Tibial artery (tissue), 4 donors: ENCODE measurements at regions not wholly inside any gene's neighbourhood (a gene's known extent, or its start where the extent isn't known, plus 50 kb on each side); places are given as distances from the start of the nearest gene placed in this dataset.
A peak's percentile ranks its signal among the peaks of the same experiment; 100 is the strongest.

ENCODE experiments used
- DNase-seq, 2 donors: peaks; one replicate each; pipeline ENCODE4 v3.0.0-alpha.2; 2019
- H3K27ac ChIP-seq, 2 donors: fragments of 200-600 bp; sonication (generic) in 1 of 2; 1 replicate in 1 of 2; 2 replicates in 1 of 2; pipeline ENCODE4 v1.5.1; 2018 to 2019; ENCODE audit warnings: mild to moderate bottlenecking in 1 of 2
- H3K27me3 ChIP-seq, 2 donors: fragments of 200-600 bp; sonication (generic) in 1 of 2; one replicate each; pipeline versions ENCODE4 v1.5.1 to v1.6.0; 2016 to 2019
- H3K36me3 ChIP-seq, 3 donors: fragments of 200-600 bp; sonication (generic) in 2 of 3; one replicate each; pipeline ENCODE4 v1.5.1; 2016 to 2019; ENCODE audit warnings: mild to moderate bottlenecking in 2 of 3
- H3K4me1 ChIP-seq, 4 donors: fragments of 200-600 bp; sonication (generic) in 2 of 4; 1 replicate in 3 of 4; 2 replicates in 1 of 4; pipeline ENCODE4 v1.5.1; 2016 to 2019
- H3K4me3 ChIP-seq, 2 donors: fragments of 200-600 bp; sonication (generic) in 1 of 2; 1 replicate in 1 of 2; 2 replicates in 1 of 2; pipeline ENCODE4 v1.5.1; 2018 to 2019; ENCODE audit warnings: mild to moderate bottlenecking in 2 of 2
- H3K9me3 ChIP-seq, 3 donors: fragments of 200-600 bp; sonication (generic) in 1 of 3; one replicate each; pipeline ENCODE4 v1.5.1; 2016 to 2019
- CTCF ChIP-seq, 2 experiments: fragments of 200-600 bp in 1 of 2; fragments of 450-650 bp in 1 of 2; IDR thresholded peaks; one replicate each; pipeline ENCODE4 v1.5.1; 2017 to 2019; ENCODE audit warnings: antibody characterized with exemption in 2 of 2, mild to moderate bottlenecking in 1 of 2, moderate library complexity in 1 of 2
- intact Hi-C: fragments of 100-400 bp; cut with DNase I; formaldehyde crosslinking; loops from one replicate; pipeline ENCODE4 v1.15.0; 2023; ENCODE audit warnings: low total_unique reads

GRCh38 chr22:48474881-48475280 lies 1352.8 kb downstream of the BRD1 start:
- intact Hi-C loops: no loop called here
- H3K4me3 ChIP-seq: no peak overlapping the region
- no peak for TF ChIP-seq CTCF (IDR thresholded peaks at IDR 0.05)
- DNase-seq: peak in 1 of 2 donors; percentile 32
- H3K27ac ChIP-seq: no peak overlapping the region
- H3K4me1 ChIP-seq: no peaks in the 10 kb centered on the region
- peaks cover 0 to 31% of the 10 kb centered on the region in 2 donors for H3K27me3 ChIP-seq
- H3K36me3 ChIP-seq: no peaks in the 10 kb centered on the region
- H3K9me3 ChIP-seq: no peaks in the 10 kb centered on the region

- no peaks in the 10 kb centered on the region for H3K9me3 ChIP-seq
- no peak for TF ChIP-seq CTCF (IDR thresholded peaks at IDR 0.05)
- H3K36me3 ChIP-seq: no peaks in the 10 kb centered on the region
- H3K27me3 ChIP-seq: peaks cover 0 to 29% of the 10 kb centered on the region in 2 donors
- no peak overlapping the region for H3K27ac ChIP-seq
- DNase-seq: peak in 1 of 2 donors; percentile 42
- no peaks in the 10 kb centered on the region for H3K4me1 ChIP-seq
- H3K4me3 ChIP-seq: no peak overlapping the region
- intact Hi-C loops: no loop called here
Measured at GRCh38 chr22:48473202-48473601, 1354.5 kb downstream of the BRD1 start.

GRCh38 chr22:48464246-48464645 lies 1363.4 kb downstream of the BRD1 start:
- Histone ChIP-seq H3K36me3 (no peaks in the 10 kb centered on the region), H3K4me3 (no peak overlapping the region), H3K9me3 (no peaks in the 10 kb centered on the region), H3K27ac (no peak overlapping the region), H3K4me1 (no peaks in the 10 kb centered on the region), H3K27me3 (peaks cover 0 to 11% of the 10 kb centered on the region in 2 donors)
- intact Hi-C loops: no loop called here
- peak in 1 of 2 donors; percentile 6 for DNase-seq
- no peak for TF ChIP-seq CTCF (IDR thresholded peaks at IDR 0.05)

GRCh38 chr22:48459859-48460823 lies 1367.5 kb downstream of the BRD1 start:
- TF ChIP-seq CTCF (IDR thresholded peaks at IDR 0.05): no peak
- H3K36me3 ChIP-seq: no peaks in the 10 kb centered on the region
- intact Hi-C loops: no loop called here
- peaks cover 0 to 10% of the 10 kb centered on the region in 2 donors for H3K27me3 ChIP-seq
- DNase-seq: peak in 1 of 2 donors; percentile 52
- H3K27ac ChIP-seq: no peak overlapping the region
- no peak overlapping the region for H3K4me3 ChIP-seq
- H3K9me3 ChIP-seq: no peaks in the 10 kb centered on the region
- no peaks in the 10 kb centered on the region for H3K4me1 ChIP-seq

GRCh38 chr22:48459259-48459658 lies 1368.4 kb downstream of the BRD1 start:
- no peak for TF ChIP-seq CTCF (IDR thresholded peaks at IDR 0.05)
- Histone ChIP-seq H3K4me3 (no peak overlapping the region), H3K27me3 (peaks cover 0 to 5% of the 10 kb centered on the region in 2 donors), H3K4me1 (no peaks in the 10 kb centered on the region), H3K36me3 (no peaks in the 10 kb centered on the region), H3K27ac (no peak overlapping the region), H3K9me3 (no peaks in the 10 kb centered on the region)
- intact Hi-C loops: no loop called here
- no peak for DNase-seq
